A549 (cell line): ENCODE measurements at regions not wholly inside any gene's neighbourhood (a gene's known extent, or its start where the extent isn't known, plus 50 kb on each side); places are given as distances from the start of the nearest gene placed in this dataset.

Experiments used
- ATAC-seq, 2 experiments: fragments of 200-7000 bp in 1 of 2; fragments of >200 bp in 1 of 2; cut with Nextera tagmentation in 1 of 2; cut with Tn5 transposase in 1 of 2; 3 replicates each; pipeline versions ENCODE4 v1.8.0 to v1.9.1; 2018 to 2020; ENCODE audit warnings: mild to moderate bottlenecking in 1 of 2, moderate library complexity in 1 of 2
- CTCF ChIA-PET: fragments of 300-600 bp; sonication (Branson Sonifier 250); formaldehyde crosslinking; extraction: SDS; loops from one replicate; lab custom pipeline; 2021; ENCODE audit warnings: antibody characterized with exemption, inconsistent platforms; lab: Yijun Ruan, JAX
- POLR2A ChIA-PET: fragments of 350-600 bp; formaldehyde crosslinking; extraction: SDS; loops from one replicate; lab custom pipeline; 2021; ENCODE audit warnings: antibody characterized with exemption, inconsistent platforms; lab: Yijun Ruan, JAX
- DNase-seq, 2 experiments: peaks; one replicate each; pipeline versions ENCODE4 v3.0.0 to v3.0.0-alpha.2; 2011 to 2016; ENCODE audit warnings: low read depth in 1 of 2, low spot score in 1 of 2
- FAIRE-seq: peaks from 2 replicates; lab custom pipeline; 2011; peaks lifted over from hg19 to GRCh38; lab: Jason Lieb, UNC
- H3K27ac ChIP-seq, 2 experiments: fragments of >200 bp; sonication (Bioruptor Twin); formaldehyde crosslinking; 3 replicates each; pipeline ENCODE4 v1.5.1; 2016 to 2017
- H3K4me1 ChIP-seq: fragments of >200 bp; sonication (Bioruptor Twin); formaldehyde crosslinking; 3 replicates; pipeline ENCODE4 v1.6.1; 2016
- H3K4me2 ChIP-seq: fragments of >200 bp; sonication (Bioruptor Twin); formaldehyde crosslinking; 3 replicates; pipeline ENCODE4 v1.6.1; 2016
- H3K4me3 ChIP-seq: fragments of >200 bp; sonication (Bioruptor Twin); formaldehyde crosslinking; 3 replicates; pipeline ENCODE4 v1.5.1; 2016
- H3K9me3 ChIP-seq: fragments of >200 bp; sonication (Bioruptor Twin); formaldehyde crosslinking; 3 replicates; pipeline ENCODE4 v1.6.1; 2016
- CBX2 ChIP-seq: fragments of 200-600 bp; sonication (generic); IDR thresholded peaks from 2 replicates; pipeline ENCODE4 v1.6.1; 2016; ENCODE audit warnings: low read depth, mild to moderate bottlenecking, borderline replicate concordance
- CBX8 ChIP-seq: fragments of 200-600 bp; sonication (generic); IDR thresholded peaks from 2 replicates; pipeline ENCODE4 v1.6.1; 2016
- CHD2 ChIP-seq: fragments of 150-350 bp; IDR thresholded peaks from 2 replicates; pipeline ENCODE4 v1.6.1; 2014; ENCODE audit warnings: low read length; ENCODE audit not compliant: partially characterized antibody
- CHD4 ChIP-seq: fragments of 200-600 bp; sonication (generic); IDR thresholded peaks from 2 replicates; pipeline ENCODE4 v1.6.1; 2016; ENCODE audit warnings: antibody characterized with exemption, mild to moderate bottlenecking, borderline replicate concordance
- EHF ChIP-seq: fragments of 250-450 bp; sonication (Bioruptor Pico); IDR thresholded peaks from 2 replicates; pipeline ENCODE4 v1.5.0; 2020; ENCODE audit warnings: mild to moderate bottlenecking
- EHMT2 ChIP-seq: fragments of 200-600 bp; sonication (generic); IDR thresholded peaks from 2 replicates; pipeline ENCODE4 v1.6.1; 2016; ENCODE audit warnings: antibody characterized with exemption, low read depth, mild to moderate bottlenecking, moderate library complexity
- ELK1 ChIP-seq: fragments of 150-350 bp; IDR thresholded peaks from 2 replicates; pipeline ENCODE4 v1.6.1; 2014; ENCODE audit warnings: low read depth, mild to moderate bottlenecking, low read length
- FOXS1 ChIP-seq: fragments of 250-450 bp; sonication (Bioruptor Pico); IDR thresholded peaks from 2 replicates; pipeline ENCODE4 v1.5.0; 2020; ENCODE audit warnings: mild to moderate bottlenecking, moderate library complexity
- GATA3 ChIP-seq: IDR thresholded peaks from 2 replicates; pipeline ENCODE4 v1.6.1; 2012; ENCODE audit warnings: borderline replicate concordance
- HDAC2 ChIP-seq: fragments of 200-600 bp; sonication (generic); IDR thresholded peaks from 2 replicates; pipeline ENCODE4 v1.6.1; 2016
- HES2 ChIP-seq: fragments of >200 bp; sonication (Bioruptor Twin); formaldehyde crosslinking; IDR thresholded peaks from 2 replicates; pipeline ENCODE4 v1.6.1; 2016
- HOXA7 ChIP-seq: fragments of 250-450 bp; sonication (Bioruptor Pico); IDR thresholded peaks from 2 replicates; pipeline ENCODE4 v1.5.0; 2020; ENCODE audit warnings: mild to moderate bottlenecking, moderate library complexity
- HOXB5 ChIP-seq: fragments of 250-450 bp; sonication (Bioruptor Pico); IDR thresholded peaks from 2 replicates; pipeline ENCODE4 v1.5.0; 2020; ENCODE audit warnings: mild to moderate bottlenecking, moderate library complexity
- KDM5A ChIP-seq: fragments of 200-600 bp; sonication (generic); IDR thresholded peaks from 2 replicates; pipeline ENCODE4 v1.6.1; 2016; ENCODE audit warnings: antibody characterized with exemption, mild to moderate bottlenecking
- MAX ChIP-seq: IDR thresholded peaks from 2 replicates; pipeline ENCODE4 v1.6.1; 2012
- MAZ ChIP-seq: fragments of 150-350 bp; IDR thresholded peaks from 2 replicates; pipeline ENCODE4 v1.6.1; 2014; ENCODE audit warnings: antibody characterized with exemption, low read depth, low read length, borderline replicate concordance
- NPAS2 ChIP-seq: fragments of 250-450 bp; sonication (Bioruptor Pico); IDR thresholded peaks from 2 replicates; pipeline ENCODE4 v1.8.0; 2022; ENCODE audit warnings: mild to moderate bottlenecking, moderate library complexity, borderline replicate concordance
- NR3C1 ChIP-seq: fragments of >200 bp; sonication (Bioruptor Twin); formaldehyde crosslinking; IDR thresholded peaks from 3 replicates; pipeline ENCODE4 v1.6.1; 2017
- PBX3 ChIP-seq: IDR thresholded peaks from 2 replicates; pipeline ENCODE4 v1.6.1; 2012
- PHF8 ChIP-seq: fragments of 200-600 bp; sonication (generic); IDR thresholded peaks from 2 replicates; pipeline ENCODE4 v1.6.1; 2016; ENCODE audit warnings: low read depth, mild to moderate bottlenecking, antibody characterized with exemption, moderate library complexity, borderline replicate concordance
- POLR2AphosphoS2 ChIP-seq: conservative IDR thresholded peaks from 2 replicates; pipeline ENCODE4 v1.6.1; 2012; ENCODE audit warnings: low read length, improper control_type of control experiment, inconsistent platforms
- SMC3 ChIP-seq: fragments of >200 bp; sonication (Bioruptor Twin); formaldehyde crosslinking; IDR thresholded peaks from 3 replicates; pipeline ENCODE4 v1.6.1; 2018; ENCODE audit warnings: inconsistent platforms
- SREBF2 ChIP-seq: fragments of 450-650 bp; IDR thresholded peaks from 2 replicates; pipeline ENCODE4 v1.6.1; 2014; ENCODE audit warnings: mild to moderate bottlenecking, moderate library complexity
- ZC3H11A ChIP-seq: fragments of 450-650 bp; IDR thresholded peaks from 2 replicates; pipeline ENCODE4 v1.6.1; 2014; ENCODE audit warnings: antibody characterized with exemption, mild to moderate bottlenecking
- WGBS: methylation state at CpG from one replicate; pipeline ENCODE4 v1.1.6; 2017; ENCODE audit errors: missing lambda C conversion rate; 5-methylcytosine and 5-hydroxymethylcytosine counted together

GRCh38 chr14:97776890-97777558 lies 979.8 kb downstream of the VRK1 start:
- no peak for FAIRE-seq
- no peak for DNase-seq
- Histone ChIP-seq H3K4me1 (no peaks in the 10 kb centered on the region), H3K4me3 (no peak overlapping the region), H3K9me3 (no peaks in the 10 kb centered on the region), H3K4me2 (no peak overlapping the region), H3K27ac (no peak overlapping the region)
- no peak for ATAC-seq
- ChIA-PET CTCF (no interaction called here), POLR2A (no interaction called here)
- 12% methylated on average over 5 of the region's 5 CpGs for WGBS
- TF ChIP-seq SMC3: no peak

- Histone ChIP-seq H3K27ac (no peak overlapping the region), H3K9me3 (no peaks in the 10 kb centered on the region), H3K4me3 (no peak overlapping the region), H3K4me2 (no peak overlapping the region), H3K4me1 (no peaks in the 10 kb centered on the region)
- ChIA-PET POLR2A (no interaction called here), CTCF (no interaction called here)
- FAIRE-seq (no peak), ATAC-seq (no peak), DNase-seq (no peak)
- WGBS: 13% methylated on average over 9 of the region's 9 CpGs
- TF ChIP-seq EHF (CRISPR knock-in tag) (no peak), CBX8 (no peak), HDAC2 (no peak), MAZ (no peak), HOXA7 (CRISPR knock-in tag) (no peak), SMC3 (no peak), HES2 (no peak), NPAS2 (CRISPR knock-in tag) (no peak), HOXB5 (CRISPR knock-in tag) (no peak), EHMT2 (no peak), KDM5A (no peak)
Observed at GRCh38 chr14:97777622-97778355, 980.6 kb downstream of the VRK1 start.

- Histone ChIP-seq H3K4me2 (no peak overlapping the region), H3K4me3 (no peak overlapping the region), H3K4me1 (no peaks in the 10 kb centered on the region), H3K9me3 (no peaks in the 10 kb centered on the region), H3K27ac (no peak overlapping the region)
- POLR2A ChIA-PET: no interaction called here
- no peak for DNase-seq
- CTCF ChIA-PET: no interaction called here
- no peak for ATAC-seq
- no peak for TF ChIP-seq ZC3H11A
- TF ChIP-seq CHD4: no peak
- TF ChIP-seq HDAC2: no peak
- TF ChIP-seq ELK1: no peak
- TF ChIP-seq CBX2: no peak
- no peak for TF ChIP-seq NR3C1
- no peak for TF ChIP-seq POLR2AphosphoS2
- TF ChIP-seq MAZ: no peak
- TF ChIP-seq GATA3: no peak
- no peak for TF ChIP-seq SREBF2
- no peak for TF ChIP-seq MAX
- TF ChIP-seq SMC3: no peak
- TF ChIP-seq CHD2: no peak
- no peak for TF ChIP-seq FOXS1
- no peak for TF ChIP-seq HOXA7 (CRISPR knock-in tag)
- TF ChIP-seq PHF8: no peak
- TF ChIP-seq PBX3: no peak
- FAIRE-seq: peak; percentile 18
- 36% methylated on average over 5 of the region's 5 CpGs for WGBS
Observed at GRCh38 chr14:97779140-97779539, 982.0 kb downstream of the VRK1 start.
